ENCODE measurements at regions not wholly inside any gene's neighbourhood (a gene's known extent, or its start where the extent isn't known, plus 50 kb on each side); places are given as distances from the start of the nearest gene placed in this dataset.

DNA sequence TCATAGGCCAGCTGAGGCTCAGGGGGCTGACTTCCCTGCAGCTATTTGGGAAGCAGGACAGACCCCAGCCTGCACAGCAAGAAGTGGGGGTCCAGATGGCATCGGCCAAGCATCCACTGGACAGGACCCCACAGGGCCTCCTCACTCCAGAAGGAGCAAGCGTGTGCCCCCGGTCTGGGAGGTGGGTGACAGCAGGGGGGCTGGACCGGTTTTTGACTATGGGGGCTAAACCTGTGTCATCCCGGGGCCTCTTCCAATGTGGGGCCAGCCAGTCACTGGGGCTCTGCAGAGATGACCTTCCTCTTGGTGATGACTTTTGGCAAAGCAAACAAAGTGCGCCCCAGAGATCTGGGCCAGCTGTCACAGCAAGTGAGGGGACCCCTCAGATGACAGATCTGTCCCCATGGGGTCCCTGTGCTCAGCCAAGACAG, 163.9 kb downstream of the OLFM1 start:
- H3K4me2 ChIP-seq (replicated peaks; ENCODE audit: low read depth, low read length, poor library complexity, severe bottlenecking), result no peak overlapping the region
- 90% methylated on average over 5 of the region's 6 CpGs for WGBS (ENCODE audit: insufficient coverage)
- H3K4me1 Mint-ChIP-seq, result no peaks in the 10 kb centered on the region
- no peak overlapping the region for H2AFZ ChIP-seq (ENCODE audit: insufficient read depth, low read depth, low read length, poor library complexity, severe bottlenecking)
- DNase-seq (no peak), ATAC-seq (ENCODE audit: low read depth) (no peak)
- no peak overlapping the region for H3K9ac ChIP-seq (ENCODE audit: low read length)
- no peak overlapping the region for H3K27ac Mint-ChIP-seq
- H3K9me3 Mint-ChIP-seq (ENCODE audit: insufficient read depth), result no peaks in the 10 kb centered on the region
- H3K36me3 ChIP-seq (replicated peaks in 1 of 2; ENCODE audit: control extremely low read depth in 1 of 2, control insufficient read depth in 1 of 2, extremely low read depth in 1 of 2, insufficient read depth in 2 of 2, low read length in 1 of 2), result no peaks in the 10 kb centered on the region
- no peaks in the 10 kb centered on the region for H3K79me2 ChIP-seq (ENCODE audit: control insufficient read depth, insufficient read depth, low read length)
- no peaks in the 10 kb centered on the region for H3K9me3 ChIP-seq (ENCODE audit: control extremely low read depth in 1 of 3, control insufficient read depth in 2 of 3, insufficient read depth in 1 of 3, low read length in 2 of 3)
- H4K20me1 ChIP-seq (ENCODE audit: control insufficient read depth, insufficient read depth, low read length, poor library complexity, severe bottlenecking), result no peaks in the 10 kb centered on the region
- H3K27me3 Mint-ChIP-seq, result peaks cover 9% of the 10 kb centered on the region
- intact Hi-C loops (cut with micrococcal nuclease), result no loop called here
- TF ChIP-seq EZH2 (IDR thresholded peaks at IDR 0.05; ENCODE audit: borderline replicate concordance, insufficient read depth, low read depth, low read length, poor library complexity, severe bottlenecking), result no peak
- TF ChIP-seq, protein P1, sequence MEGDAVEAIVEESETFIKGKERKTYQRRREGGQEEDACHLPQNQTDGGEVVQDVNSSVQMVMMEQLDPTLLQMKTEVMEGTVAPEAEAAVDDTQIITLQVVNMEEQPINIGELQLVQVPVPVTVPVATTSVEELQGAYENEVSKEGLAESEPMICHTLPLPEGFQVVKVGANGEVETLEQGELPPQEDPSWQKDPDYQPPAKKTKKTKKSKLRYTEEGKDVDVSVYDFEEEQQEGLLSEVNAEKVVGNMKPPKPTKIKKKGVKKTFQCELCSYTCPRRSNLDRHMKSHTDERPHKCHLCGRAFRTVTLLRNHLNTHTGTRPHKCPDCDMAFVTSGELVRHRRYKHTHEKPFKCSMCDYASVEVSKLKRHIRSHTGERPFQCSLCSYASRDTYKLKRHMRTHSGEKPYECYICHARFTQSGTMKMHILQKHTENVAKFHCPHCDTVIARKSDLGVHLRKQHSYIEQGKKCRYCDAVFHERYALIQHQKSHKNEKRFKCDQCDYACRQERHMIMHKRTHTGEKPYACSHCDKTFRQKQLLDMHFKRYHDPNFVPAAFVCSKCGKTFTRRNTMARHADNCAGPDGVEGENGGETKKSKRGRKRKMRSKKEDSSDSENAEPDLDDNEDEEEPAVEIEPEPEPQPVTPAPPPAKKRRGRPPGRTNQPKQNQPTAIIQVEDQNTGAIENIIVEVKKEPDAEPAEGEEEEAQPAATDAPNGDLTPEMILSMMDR (IDR thresholded peaks at IDR 0.05), result no peak
- H3K4me3 ChIP-seq (ENCODE audit: control extremely low read depth in 1 of 5, extremely low read depth in 1 of 5, insufficient read depth in 1 of 5, low read depth in 2 of 5, low read length in 4 of 5), result no peak overlapping the region
- H3K27me3 ChIP-seq (replicated peaks in 1 of 4; ENCODE audit: control extremely low read depth in 1 of 4, control insufficient read depth in 3 of 4, insufficient read depth in 4 of 4, low read length in 3 of 4), result no peaks in the 10 kb centered on the region
- H3K4me1 ChIP-seq (ENCODE audit: control insufficient read depth in 2 of 2, insufficient read depth in 2 of 2, low read length in 2 of 2), result no peaks in the 10 kb centered on the region
- POLR2A ChIA-PET, result no interaction called here
- H3K4me3 Mint-ChIP-seq, result no peak overlapping the region
- H3K27ac ChIP-seq (ENCODE audit: low read length in 2 of 2), result no peak overlapping the region
- CTCF ChIA-PET, result no interaction called here

DNA sequence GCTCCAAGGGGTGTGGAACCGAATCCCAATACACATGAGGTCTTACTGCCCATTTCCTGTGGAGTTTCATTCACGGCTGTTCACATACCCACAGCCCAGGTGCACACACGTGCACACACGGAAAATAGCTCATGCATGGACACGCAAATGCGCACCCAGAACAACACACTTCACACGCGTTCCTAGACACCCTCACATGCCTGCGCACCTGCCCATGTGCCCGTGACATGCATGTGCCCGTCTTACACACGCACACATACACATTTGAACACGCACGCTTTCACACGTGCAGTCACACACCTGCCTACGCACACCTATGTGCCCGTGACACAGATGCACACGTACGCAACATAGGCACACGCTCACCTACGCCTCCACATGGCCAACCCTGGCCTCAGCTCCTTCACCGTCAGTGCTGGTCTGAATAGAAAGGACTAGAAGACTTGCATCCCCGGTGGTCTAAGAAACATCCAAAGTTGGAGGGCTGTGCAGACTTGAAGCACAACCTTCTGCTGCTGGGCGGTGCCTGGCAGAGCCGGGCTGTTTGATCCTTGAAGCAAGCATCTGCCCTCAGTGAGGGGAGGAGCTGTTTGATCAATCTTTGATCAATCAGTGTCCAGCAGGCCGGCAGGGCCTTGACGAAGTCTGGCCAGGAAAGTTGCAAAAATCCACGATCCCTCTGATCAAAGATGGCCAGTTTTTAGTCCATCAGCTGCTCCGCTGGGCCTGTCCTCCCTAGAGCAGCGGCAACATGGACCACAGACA, 164.7 kb downstream of the OLFM1 start:
- intact Hi-C loops (cut with micrococcal nuclease), result no loop called here
- H3K9ac ChIP-seq (ENCODE audit: low read length), result no peak overlapping the region
- H2AFZ ChIP-seq (ENCODE audit: insufficient read depth, low read depth, low read length, poor library complexity, severe bottlenecking), result no peak overlapping the region
- no peaks in the 10 kb centered on the region for H3K79me2 ChIP-seq (ENCODE audit: control insufficient read depth, insufficient read depth, low read length)
- ChIA-PET CTCF (no interaction called here), POLR2A (no interaction called here)
- H3K27ac Mint-ChIP-seq, result no peak overlapping the region
- H3K4me1 Mint-ChIP-seq, result no peaks in the 10 kb centered on the region
- H3K9me3 Mint-ChIP-seq (ENCODE audit: insufficient read depth), result no peaks in the 10 kb centered on the region
- no peak overlapping the region for H3K4me3 Mint-ChIP-seq
- no peak overlapping the region for H3K4me2 ChIP-seq (replicated peaks; ENCODE audit: low read depth, low read length, poor library complexity, severe bottlenecking)
- no peak for ATAC-seq (ENCODE audit: low read depth)
- no peaks in the 10 kb centered on the region for H3K9me3 ChIP-seq (ENCODE audit: control extremely low read depth in 1 of 3, control insufficient read depth in 2 of 3, insufficient read depth in 1 of 3, low read length in 2 of 3)
- H3K27me3 Mint-ChIP-seq, result peaks cover 7% of the 10 kb centered on the region
- DNase-seq, result no peak
- H3K27me3 ChIP-seq (replicated peaks in 1 of 4; ENCODE audit: control extremely low read depth in 1 of 4, control insufficient read depth in 3 of 4, insufficient read depth in 4 of 4, low read length in 3 of 4), result no peaks in the 10 kb centered on the region
- H3K4me3 ChIP-seq (ENCODE audit: control extremely low read depth in 1 of 5, extremely low read depth in 1 of 5, insufficient read depth in 1 of 5, low read depth in 2 of 5, low read length in 4 of 5), result no peak overlapping the region
- no peaks in the 10 kb centered on the region for H3K36me3 ChIP-seq (replicated peaks in 1 of 2; ENCODE audit: control extremely low read depth in 1 of 2, control insufficient read depth in 1 of 2, extremely low read depth in 1 of 2, insufficient read depth in 2 of 2, low read length in 1 of 2)
- WGBS (ENCODE audit: insufficient coverage), result 89% methylated on average over 30 of the region's 30 CpGs
- H3K27ac ChIP-seq (ENCODE audit: low read length in 2 of 2), result no peak overlapping the region
- TF ChIP-seq EZH2 (IDR thresholded peaks at IDR 0.05; ENCODE audit: borderline replicate concordance, insufficient read depth, low read depth, low read length, poor library complexity, severe bottlenecking), result no peak
- TF ChIP-seq, protein P1 (IDR thresholded peaks at IDR 0.05), result no peak
- H3K4me1 ChIP-seq (ENCODE audit: control insufficient read depth in 2 of 2, insufficient read depth in 2 of 2, low read length in 2 of 2), result no peaks in the 10 kb centered on the region
- H4K20me1 ChIP-seq (ENCODE audit: control insufficient read depth, insufficient read depth, low read length, poor library complexity, severe bottlenecking), result no peaks in the 10 kb centered on the region
